GM12878 (cell line): ENCODE measurements at regions not wholly inside any gene's neighbourhood (a gene's known extent, or its start where the extent isn't known, plus 50 kb on each side); places are given as distances from the start of the nearest gene placed in this dataset.

Experiments
- ATAC-seq: fragments of 200-7000 bp; cut with Tn5 transposase; 3 replicates; pipeline ENCODE4 v1.9.1; 2020; ENCODE audit warnings: mild to moderate bottlenecking, moderate library complexity
- BruUV-seq: library from RNA; stranded (reverse); fragments of 400-500 nt; replicated peaks from 2 replicates; lab custom pipeline; 2021; lab: Mats Ljungman, UMichigan
- CTCF ChIA-PET: fragments of 300-600 bp; sonication (Branson Sonifier 250); formaldehyde crosslinking; extraction: SDS; loops from one replicate; lab custom pipeline; 2021; ENCODE audit warnings: inconsistent platforms; lab: Yijun Ruan, JAX
- POLR2A ChIA-PET: fragments of 350-600 bp; formaldehyde crosslinking; extraction: SDS; loops from one replicate; lab custom pipeline; 2021; ENCODE audit warnings: inconsistent platforms; lab: Charles Lee
- RAD21 ChIA-PET: fragments of 300-600 bp; sonication (Branson Sonifier 250); formaldehyde crosslinking; loops from one replicate; lab custom pipeline; 2023; ENCODE audit warnings: antibody characterized with exemption; ENCODE audit not compliant: unreplicated experiment; lab: Charles Lee
- SMC1A ChIA-PET: fragments of 300-600 bp; sonication (Branson Sonifier 250); formaldehyde crosslinking; loops from one replicate; lab custom pipeline; 2023; ENCODE audit not compliant: unreplicated experiment, uncharacterized antibody; lab: Charles Lee
- DNase-seq: peaks from one replicate; pipeline ENCODE4 v3.0.0-alpha.2; 2011; ENCODE audit warnings: low read depth, low spot score
- FAIRE-seq: peaks from 3 replicates; lab custom pipeline; 2011; peaks lifted over from hg19 to GRCh38; lab: Jason Lieb, UNC
- H2AFZ ChIP-seq: 2 replicates; pipeline ENCODE4 v1.6.0; 2011; ENCODE audit warnings: low read depth, low read length, control low read depth; ENCODE audit not compliant: control insufficient read depth
- H3K27ac ChIP-seq: 2 replicates; pipeline ENCODE4 v1.5.1; 2011; ENCODE audit warnings: control low read depth; ENCODE audit not compliant: control insufficient read depth, insufficient read depth
- H3K27me3 ChIP-seq, 2 experiments: replicated peaks in 1 of 2; 2 replicates each; pipeline versions ENCODE4 v1.6.0 to v1.6.1; 2011; ENCODE audit warnings: low read length in 1 of 2; ENCODE audit not compliant: control insufficient read depth in 2 of 2, insufficient read depth in 2 of 2
- H3K36me3 ChIP-seq, 2 experiments: 2 replicates each; pipeline ENCODE4 v1.5.1; 2011; ENCODE audit warnings: low read length in 1 of 2; ENCODE audit not compliant: control insufficient read depth in 2 of 2, insufficient read depth in 2 of 2
- H3K4me1 ChIP-seq: 2 replicates; pipeline ENCODE4 v1.6.1; 2011; ENCODE audit warnings: mild to moderate bottlenecking, low read length, moderate library complexity, mixed read lengths; ENCODE audit not compliant: control insufficient read depth, insufficient read depth
- H3K4me2 ChIP-seq: 2 replicates; pipeline ENCODE4 v1.6.0; 2011; ENCODE audit warnings: control low read depth; ENCODE audit not compliant: control insufficient read depth, insufficient read depth
- H3K4me3 ChIP-seq: fragments of 200-600 bp; sonication (generic); 2 replicates; pipeline ENCODE4 v1.5.1; 2016
- H3K79me2 ChIP-seq: 2 replicates; pipeline ENCODE4 v1.6.0; 2011; ENCODE audit warnings: low read length; ENCODE audit not compliant: control insufficient read depth, insufficient read depth
- H3K9ac ChIP-seq: 2 replicates; pipeline ENCODE4 v1.8.0; 2011; ENCODE audit warnings: low read length, control low read depth, mixed read lengths; ENCODE audit not compliant: control insufficient read depth, insufficient read depth
- H3K9me3 ChIP-seq: replicated peaks from 3 replicates; pipeline ENCODE4 v1.5.1; 2011; ENCODE audit warnings: mild to moderate bottlenecking, low read length; ENCODE audit not compliant: control insufficient read depth, insufficient read depth
- H4K20me1 ChIP-seq: 2 replicates; pipeline ENCODE4 v1.6.0; 2011; ENCODE audit not compliant: control insufficient read depth, insufficient read depth
- CHD1 ChIP-seq: IDR thresholded peaks from 2 replicates; pipeline ENCODE4 v1.6.1; 2012; ENCODE audit warnings: low read depth, low read length, improper control_type of control experiment
- ETV6 ChIP-seq, 2 experiments: fragments of 450-650 bp in 1 of 2; IDR thresholded peaks in 1 of 2; conservative IDR thresholded peaks in 1 of 2; 2 replicates each; pipeline ENCODE4 v1.6.1; 2014; ENCODE audit warnings: antibody characterized with exemption in 1 of 2, borderline replicate concordance in 1 of 2, low read depth in 1 of 2, mild to moderate bottlenecking in 1 of 2, moderate library complexity in 1 of 2
- MEF2B ChIP-seq: fragments of 450-650 bp; IDR thresholded peaks from 2 replicates; pipeline ENCODE4 v1.6.1; 2018; ENCODE audit warnings: mild to moderate bottlenecking, moderate library complexity; ENCODE audit not compliant: partially characterized antibody, poor library complexity, severe bottlenecking
- ZNF384 ChIP-seq: IDR thresholded peaks from 2 replicates; pipeline ENCODE4 v1.6.1; 2012; ENCODE audit warnings: low read depth, mild to moderate bottlenecking, low read length, improper control_type of control experiment, borderline replicate concordance
- WGBS: methylation state at CpG from one replicate; pipeline ENCODE4 v1.1.6; 2016; ENCODE audit warnings: low lambda C conversion rate; ENCODE audit not compliant: insufficient replicate concordance, insufficient coverage; ENCODE audit errors: missing lambda C conversion rate; 5-methylcytosine and 5-hydroxymethylcytosine counted together
- in situ Hi-C: fragments of 300-500 bp; cut with MboI; formaldehyde crosslinking; loops from 9 replicates; pipeline ENCODE4 v1.14.3; 2018; ENCODE audit warnings: mixed read lengths
- intact Hi-C: fragments of 100-400 bp; cut with micrococcal nuclease; formaldehyde crosslinking; loops from one replicate; pipeline ENCODE4 v1.14.2; 2022; ENCODE audit not compliant: unreplicated experiment
- TF ChIP-seq, protein P1 (sequence below): fragments of 450-650 bp; IDR thresholded peaks from 2 replicates; pipeline ENCODE4 v1.6.1; 2016; ENCODE audit warnings: mild to moderate bottlenecking

DNA sequence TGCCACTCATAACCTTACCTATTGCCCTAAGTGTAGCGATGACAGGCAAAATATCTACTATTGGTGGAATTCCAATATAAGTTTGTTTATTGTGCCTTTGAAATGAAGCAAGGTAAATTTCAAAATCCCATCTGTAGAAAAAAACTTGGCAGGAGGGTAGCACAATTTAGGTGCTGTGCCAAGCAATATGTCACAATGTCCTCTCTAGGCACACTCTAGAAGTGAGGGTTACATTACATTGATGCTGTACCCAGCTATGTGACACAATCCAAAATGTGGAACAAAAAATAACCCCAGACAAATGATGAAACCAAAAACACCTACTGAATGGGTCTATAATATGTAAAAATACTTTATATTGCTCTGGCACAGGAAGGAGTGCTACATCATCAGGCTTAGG lies 1050.8 kb upstream of the AMELY start (continued):
- TF ChIP-seq, protein P1, sequence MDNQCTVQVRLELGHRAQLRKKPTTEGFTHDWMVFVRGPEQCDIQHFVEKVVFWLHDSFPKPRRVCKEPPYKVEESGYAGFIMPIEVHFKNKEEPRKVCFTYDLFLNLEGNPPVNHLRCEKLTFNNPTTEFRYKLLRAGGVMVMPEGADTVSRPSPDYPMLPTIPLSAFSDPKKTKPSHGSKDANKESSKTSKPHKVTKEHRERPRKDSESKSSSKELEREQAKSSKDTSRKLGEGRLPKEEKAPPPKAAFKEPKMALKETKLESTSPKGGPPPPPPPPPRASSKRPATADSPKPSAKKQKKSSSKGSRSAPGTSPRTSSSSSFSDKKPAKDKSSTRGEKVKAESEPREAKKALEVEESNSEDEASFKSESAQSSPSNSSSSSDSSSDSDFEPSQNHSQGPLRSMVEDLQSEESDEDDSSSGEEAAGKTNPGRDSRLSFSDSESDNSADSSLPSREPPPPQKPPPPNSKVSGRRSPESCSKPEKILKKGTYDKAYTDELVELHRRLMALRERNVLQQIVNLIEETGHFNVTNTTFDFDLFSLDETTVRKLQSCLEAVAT = no peak

DNA sequence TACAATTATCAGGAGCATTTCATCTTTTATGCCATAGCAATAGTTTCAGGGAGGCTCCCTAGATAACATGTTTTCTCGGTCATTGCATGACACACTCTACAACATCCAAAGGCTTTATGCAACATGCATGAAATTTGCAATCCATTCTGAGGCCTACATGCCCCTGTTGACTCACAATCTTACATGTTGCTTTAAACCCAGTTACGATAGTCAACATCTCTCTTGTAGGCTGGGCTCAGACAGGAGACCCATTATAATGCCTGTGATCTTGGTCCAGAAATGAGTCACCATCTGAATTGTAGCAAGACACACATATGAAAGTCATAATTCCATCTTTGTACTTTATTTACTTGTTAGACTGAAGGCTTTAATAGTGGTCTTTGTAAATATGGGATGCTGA lies 1050.3 kb upstream of the AMELY start:
- in situ Hi-C loops = no loop called here
- no peak overlapping the region for H3K27ac ChIP-seq
- H3K4me1 ChIP-seq = no peaks in the 10 kb centered on the region
- DNase-seq = no peak
- intact Hi-C loops = no loop called here
- no peak for FAIRE-seq
- CTCF ChIA-PET = no interaction called here
- no peaks in the 10 kb centered on the region for H3K27me3 ChIP-seq
- H3K79me2 ChIP-seq = no peaks in the 10 kb centered on the region
- no peak overlapping the region for H3K9ac ChIP-seq
- ATAC-seq = no peak
- POLR2A ChIA-PET = no interaction called here
- no TSS peak for BruUV-seq
- no peak for TF ChIP-seq CHD1
- TF ChIP-seq ETV6 (conservative IDR thresholded peaks at IDR 0.05 in 1 of 2, IDR thresholded peaks at IDR 0.05 in 1 of 2; ENCODE audit: borderline replicate concordance in 1 of 2, low read depth in 1 of 2) = no peak
- TF ChIP-seq MEF2B = no peak
- TF ChIP-seq ZNF384 = no peak
- TF ChIP-seq, protein P1 = no peak
- no peak overlapping the region for H3K4me3 ChIP-seq
- WGBS = no CpG with 5 or more reads among the region's 2 CpGs
- RAD21 ChIA-PET = no interaction called here
- H3K36me3 ChIP-seq = no peaks in the 10 kb centered on the region
- H3K4me2 ChIP-seq = no peak overlapping the region
- H3K9me3 ChIP-seq = no peaks in the 10 kb centered on the region
- H4K20me1 ChIP-seq = no peaks in the 10 kb centered on the region
- H2AFZ ChIP-seq = no peak overlapping the region
- SMC1A ChIA-PET = no interaction called here
